ENCODE measurements at regions not wholly inside any gene's neighbourhood (a gene's known extent, or its start where the extent isn't known, plus 50 kb on each side); places are given as distances from the start of the nearest gene placed in this dataset.

DNA sequence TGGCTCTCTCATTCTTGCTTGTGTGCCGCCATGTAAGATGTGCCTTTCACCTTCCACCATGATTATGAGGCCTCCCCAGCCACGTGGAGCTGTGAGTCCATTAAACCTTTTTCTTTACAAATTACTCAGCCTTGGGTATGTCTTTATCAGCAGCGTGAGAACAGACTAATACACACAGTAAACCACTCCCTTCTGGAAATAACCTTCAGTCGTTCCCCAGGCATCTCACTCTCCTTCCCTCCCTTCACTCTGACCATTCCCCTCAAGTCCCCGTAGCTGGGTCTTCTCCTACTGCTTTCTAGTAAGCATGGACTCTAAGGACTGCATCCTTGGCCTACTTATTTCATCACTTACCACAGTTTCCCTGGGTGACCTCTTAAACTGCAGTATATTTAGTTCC lies 493.9 kb downstream of the CCDC171 start:
- POLR2A ChIA-PET, result no interaction called here
- H3K36me3 Mint-ChIP-seq, result no peaks in the 10 kb centered on the region
- CTCF ChIA-PET, result no interaction called here

DNA sequence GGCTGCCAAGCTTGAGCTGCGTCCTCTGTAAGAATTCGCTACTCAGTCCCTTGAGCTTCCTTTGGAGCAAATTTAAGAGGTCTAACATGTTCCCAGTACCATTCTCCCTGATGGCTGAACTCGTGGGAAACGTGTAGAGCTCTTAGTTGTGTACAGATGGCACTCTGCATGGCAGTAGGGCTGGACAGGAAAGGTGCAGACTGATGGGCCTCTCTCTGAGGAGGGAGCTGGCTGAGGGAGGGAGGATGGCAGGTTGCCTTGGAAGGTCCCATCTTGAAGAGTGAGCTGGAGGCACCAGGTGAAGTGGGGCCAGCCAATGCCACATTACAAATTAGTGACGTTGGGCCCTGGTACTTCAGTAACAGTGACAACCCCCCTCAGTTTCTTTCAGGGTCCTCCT lies 495.3 kb downstream of the CCDC171 start:
- no peaks in the 10 kb centered on the region; the same call in 1 of the 2 replicates for H3K27me3 Mint-ChIP-seq (ENCODE audit: low read depth)
- ChIA-PET CTCF (no interaction called here), POLR2A (no interaction called here)
- no peak overlapping the region for H3K27ac Mint-ChIP-seq
- ATAC-seq, result no peak
- H3K9me3 Mint-ChIP-seq, result no peaks in the 10 kb centered on the region
- H3K36me3 Mint-ChIP-seq, result no peaks in the 10 kb centered on the region
- no peak for DNase-seq (ENCODE audit: low spot score)
- H3K4me1 Mint-ChIP-seq, result peaks cover 5% of the 10 kb centered on the region; the same call in 1 of the 2 replicates
- H3K4me3 Mint-ChIP-seq, result no peak overlapping the region
- TF ChIP-seq NFATC4 (CRISPR knock-in tag; IDR thresholded peaks at IDR 0.05), result no peak
- no peak for TF ChIP-seq PRDM15 (CRISPR knock-in tag; IDR thresholded peaks at IDR 0.05)
- TF ChIP-seq ZNF423 (CRISPR knock-in tag; IDR thresholded peaks at IDR 0.05), result no peak
- TF ChIP-seq, protein P1, sequence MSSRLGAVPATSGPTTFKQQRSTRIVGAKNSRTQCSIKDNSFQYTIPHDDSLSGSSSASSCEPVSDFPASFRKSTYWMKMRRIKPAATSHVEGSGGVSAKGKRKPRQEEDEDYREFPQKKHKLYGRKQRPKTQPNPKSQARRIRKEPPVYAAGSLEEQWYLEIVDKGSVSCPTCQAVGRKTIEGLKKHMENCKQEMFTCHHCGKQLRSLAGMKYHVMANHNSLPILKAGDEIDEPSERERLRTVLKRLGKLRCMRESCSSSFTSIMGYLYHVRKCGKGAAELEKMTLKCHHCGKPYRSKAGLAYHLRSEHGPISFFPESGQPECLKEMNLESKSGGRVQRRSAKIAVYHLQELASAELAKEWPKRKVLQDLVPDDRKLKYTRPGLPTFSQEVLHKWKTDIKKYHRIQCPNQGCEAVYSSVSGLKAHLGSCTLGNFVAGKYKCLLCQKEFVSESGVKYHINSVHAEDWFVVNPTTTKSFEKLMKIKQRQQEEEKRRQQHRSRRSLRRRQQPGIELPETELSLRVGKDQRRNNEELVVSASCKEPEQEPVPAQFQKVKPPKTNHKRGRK (CRISPR knock-in tag; IDR thresholded peaks at IDR 0.05; ENCODE audit: borderline replicate concordance), result no peak
- TF ChIP-seq ZSCAN18 (CRISPR knock-in tag; IDR thresholded peaks at IDR 0.05), result no peak
- TF ChIP-seq, protein P2, sequence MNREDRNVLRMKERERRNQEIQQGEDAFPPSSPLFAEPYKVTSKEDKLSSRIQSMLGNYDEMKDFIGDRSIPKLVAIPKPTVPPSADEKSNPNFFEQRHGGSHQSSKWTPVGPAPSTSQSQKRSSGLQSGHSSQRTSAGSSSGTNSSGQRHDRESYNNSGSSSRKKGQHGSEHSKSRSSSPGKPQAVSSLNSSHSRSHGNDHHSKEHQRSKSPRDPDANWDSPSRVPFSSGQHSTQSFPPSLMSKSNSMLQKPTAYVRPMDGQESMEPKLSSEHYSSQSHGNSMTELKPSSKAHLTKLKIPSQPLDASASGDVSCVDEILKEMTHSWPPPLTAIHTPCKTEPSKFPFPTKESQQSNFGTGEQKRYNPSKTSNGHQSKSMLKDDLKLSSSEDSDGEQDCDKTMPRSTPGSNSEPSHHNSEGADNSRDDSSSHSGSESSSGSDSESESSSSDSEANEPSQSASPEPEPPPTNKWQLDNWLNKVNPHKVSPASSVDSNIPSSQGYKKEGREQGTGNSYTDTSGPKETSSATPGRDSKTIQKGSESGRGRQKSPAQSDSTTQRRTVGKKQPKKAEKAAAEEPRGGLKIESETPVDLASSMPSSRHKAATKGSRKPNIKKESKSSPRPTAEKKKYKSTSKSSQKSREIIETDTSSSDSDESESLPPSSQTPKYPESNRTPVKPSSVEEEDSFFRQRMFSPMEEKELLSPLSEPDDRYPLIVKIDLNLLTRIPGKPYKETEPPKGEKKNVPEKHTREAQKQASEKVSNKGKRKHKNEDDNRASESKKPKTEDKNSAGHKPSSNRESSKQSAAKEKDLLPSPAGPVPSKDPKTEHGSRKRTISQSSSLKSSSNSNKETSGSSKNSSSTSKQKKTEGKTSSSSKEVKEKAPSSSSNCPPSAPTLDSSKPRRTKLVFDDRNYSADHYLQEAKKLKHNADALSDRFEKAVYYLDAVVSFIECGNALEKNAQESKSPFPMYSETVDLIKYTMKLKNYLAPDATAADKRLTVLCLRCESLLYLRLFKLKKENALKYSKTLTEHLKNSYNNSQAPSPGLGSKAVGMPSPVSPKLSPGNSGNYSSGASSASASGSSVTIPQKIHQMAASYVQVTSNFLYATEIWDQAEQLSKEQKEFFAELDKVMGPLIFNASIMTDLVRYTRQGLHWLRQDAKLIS (CRISPR knock-in tag; IDR thresholded peaks at IDR 0.05; ENCODE audit: borderline replicate concordance), result no peak
- no peak for TF ChIP-seq FOXP1 (CRISPR knock-in tag; IDR thresholded peaks at IDR 0.05; ENCODE audit: borderline replicate concordance)
- TF ChIP-seq E2F1 (CRISPR knock-in tag; IDR thresholded peaks at IDR 0.05), result no peak
- no peak for TF ChIP-seq ERG (CRISPR knock-in tag; IDR thresholded peaks at IDR 0.05)
- TF ChIP-seq SMAD4 (CRISPR knock-in tag; IDR thresholded peaks at IDR 0.05), result no peak
- TF ChIP-seq GRHL2 (CRISPR knock-in tag; IDR thresholded peaks at IDR 0.05; ENCODE audit: insufficient replicate concordance, severe bottlenecking), result no peak
- TF ChIP-seq CDX4 (CRISPR knock-in tag; IDR thresholded peaks at IDR 0.05; ENCODE audit: borderline replicate concordance), result no peak

More for the DNA sequence above, 493.9 kb downstream of the CCDC171 start:
- TF ChIP-seq, protein P3, sequence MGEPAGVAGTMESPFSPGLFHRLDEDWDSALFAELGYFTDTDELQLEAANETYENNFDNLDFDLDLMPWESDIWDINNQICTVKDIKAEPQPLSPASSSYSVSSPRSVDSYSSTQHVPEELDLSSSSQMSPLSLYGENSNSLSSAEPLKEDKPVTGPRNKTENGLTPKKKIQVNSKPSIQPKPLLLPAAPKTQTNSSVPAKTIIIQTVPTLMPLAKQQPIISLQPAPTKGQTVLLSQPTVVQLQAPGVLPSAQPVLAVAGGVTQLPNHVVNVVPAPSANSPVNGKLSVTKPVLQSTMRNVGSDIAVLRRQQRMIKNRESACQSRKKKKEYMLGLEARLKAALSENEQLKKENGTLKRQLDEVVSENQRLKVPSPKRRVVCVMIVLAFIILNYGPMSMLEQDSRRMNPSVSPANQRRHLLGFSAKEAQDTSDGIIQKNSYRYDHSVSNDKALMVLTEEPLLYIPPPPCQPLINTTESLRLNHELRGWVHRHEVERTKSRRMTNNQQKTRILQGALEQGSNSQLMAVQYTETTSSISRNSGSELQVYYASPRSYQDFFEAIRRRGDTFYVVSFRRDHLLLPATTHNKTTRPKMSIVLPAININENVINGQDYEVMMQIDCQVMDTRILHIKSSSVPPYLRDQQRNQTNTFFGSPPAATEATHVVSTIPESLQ (CRISPR knock-in tag; IDR thresholded peaks at IDR 0.05), result no peak
- TF ChIP-seq NR1H2 (CRISPR knock-in tag; IDR thresholded peaks at IDR 0.05) (no peak), E2F4 (CRISPR knock-in tag; IDR thresholded peaks at IDR 0.05; ENCODE audit: borderline replicate concordance, low read depth) (no peak)
- H3K27ac Mint-ChIP-seq, result no peak overlapping the region
- no peaks in the 10 kb centered on the region; the same call in 1 of the 2 replicates for H3K27me3 Mint-ChIP-seq (ENCODE audit: low read depth)
- ATAC-seq (no peak), DNase-seq (ENCODE audit: low spot score) (no peak)
- H3K4me1 Mint-ChIP-seq, result peaks cover 5% of the 10 kb centered on the region; the same call in 1 of the 2 replicates
- no peak overlapping the region for H3K4me3 Mint-ChIP-seq
- no peaks in the 10 kb centered on the region for H3K9me3 Mint-ChIP-seq
